ENCODE measurements at regions not wholly inside any gene's neighbourhood (a gene's known extent, or its start where the extent isn't known, plus 50 kb on each side); places are given as distances from the start of the nearest gene placed in this dataset.
"Not testable (repeated sequence)": the region's sequence is repeated elsewhere in the genome, so short reads cannot be mapped to it uniquely, and the experiment has no call there.

GRCh38 chr3:174547801-174548435, 311.2 kb upstream of the NAALADL2 start:
- DNase-seq = no peak

GRCh38 chr3:174548841-174549623, 310.1 kb upstream of the NAALADL2 start:
- DNase-seq = no peak

- no peak for DNase-seq
Measured at GRCh38 chr3:174581558-174581957, 277.6 kb upstream of the NAALADL2 start.

- DNase-seq = no peak
Measured at GRCh38 chr3:174583396-174583795, 275.7 kb upstream of the NAALADL2 start.

- DNase-seq = not testable (repeated sequence)
Measured at GRCh38 chr3:174587137-174587536, 272.0 kb upstream of the NAALADL2 start.

- DNase-seq = no peak
Measured at GRCh38 chr3:174596447-174596982, 262.6 kb upstream of the NAALADL2 start.

GRCh38 chr3:174598885-174599439, 260.2 kb upstream of the NAALADL2 start:
- DNase-seq = no peak

- DNase-seq = no peak
Measured at GRCh38 chr3:174613173-174613572, 246.0 kb upstream of the NAALADL2 start.

GRCh38 chr3:174614036-174614435, 245.1 kb upstream of the NAALADL2 start:
- no peak for DNase-seq

GRCh38 chr3:174618368-174619080, 240.6 kb upstream of the NAALADL2 start:
- DNase-seq = no peak

- no peak for DNase-seq
Measured at GRCh38 chr3:174619239-174619638, 239.9 kb upstream of the NAALADL2 start.

GRCh38 chr3:174620138-174620537, 239.0 kb upstream of the NAALADL2 start:
- DNase-seq = no peak

- DNase-seq = no peak
Measured at GRCh38 chr3:174620855-174621472, 238.2 kb upstream of the NAALADL2 start.

GRCh38 chr3:174633342-174633741, 225.8 kb upstream of the NAALADL2 start:
- DNase-seq = no peak

- DNase-seq = no peak
Measured at GRCh38 chr3:174636451-174636850, 222.7 kb upstream of the NAALADL2 start.

GRCh38 chr3:174639406-174639805, 219.7 kb upstream of the NAALADL2 start:
- DNase-seq = no peak

- no peak for DNase-seq
Measured at GRCh38 chr3:174639970-174640369, 219.2 kb upstream of the NAALADL2 start.

- DNase-seq = no peak
Measured at GRCh38 chr3:174640932-174641331, 218.2 kb upstream of the NAALADL2 start.

GRCh38 chr3:174644287-174644686, 214.8 kb upstream of the NAALADL2 start:
- DNase-seq = no peak

- DNase-seq = no peak
Measured at GRCh38 chr3:174651951-174652350, 207.2 kb upstream of the NAALADL2 start.

GRCh38 chr3:174659511-174659910, 199.6 kb upstream of the NAALADL2 start:
- DNase-seq = no peak

- no peak for DNase-seq
Measured at GRCh38 chr3:174662653-174663052, 196.5 kb upstream of the NAALADL2 start.

GRCh38 chr3:174667386-174667785, 191.7 kb upstream of the NAALADL2 start:
- no peak for DNase-seq

Measured in activated CD4-positive, alpha-beta T cell treated with anti-CD3 and anti-CD28 coated beads, Interleukin-2, amount 50 U/mL, for 16 hours (primary cell).